HEK293 (cell line): ENCODE measurements at regions not wholly inside any gene's neighbourhood (a gene's known extent, or its start where the extent isn't known, plus 50 kb on each side); places are given as distances from the start of the nearest gene placed in this dataset.

ENCODE experiments used
- CTCF ChIA-PET: fragments of 350-600 bp; formaldehyde crosslinking; extraction: SDS; loops from one replicate; lab custom pipeline; 2021; ENCODE audit warnings: antibody characterized with exemption; lab: Yijun Ruan, JAX
- POLR2A ChIA-PET: fragments of 300-600 bp; formaldehyde crosslinking; extraction: SDS; loops from one replicate; lab custom pipeline; 2020; ENCODE audit warnings: antibody characterized with exemption, inconsistent platforms; lab: Yijun Ruan, JAX
- H3K27ac ChIP-seq: fragments of 200-500 bp; sonication (Bioruptor generic); 2 replicates; pipeline ENCODE4 v1.5.1; 2014; ENCODE audit warnings: low read depth, low read length, control low read depth, inconsistent platforms; ENCODE audit errors: extremely low read depth
- H3K36me3 ChIP-seq, 2 experiments: fragments of 200-500 bp in 1 of 2; sonication (Bioruptor generic) in 1 of 2; 1 replicate in 1 of 2; 2 replicates in 1 of 2; pipeline ENCODE4 v1.5.1; 2014 to 2017; ENCODE audit warnings: inconsistent platforms in 2 of 2, low read length in 2 of 2; ENCODE audit not compliant: control insufficient read depth in 2 of 2, insufficient read depth in 1 of 2
- H3K4me1 ChIP-seq: fragments of 200-500 bp; sonication (Bioruptor generic); 2 replicates; pipeline ENCODE4 v1.5.1; 2014; ENCODE audit warnings: mild to moderate bottlenecking, low read length, inconsistent platforms; ENCODE audit not compliant: control insufficient read depth, insufficient read depth
- H3K4me3 ChIP-seq: 2 replicates; pipeline ENCODE4 v1.5.1; 2011; ENCODE audit warnings: low read depth, mild to moderate bottlenecking, control low read depth, low read length, moderate library complexity
- H3K9me3 ChIP-seq: fragments of 200-500 bp; sonication (Bioruptor generic); 2 replicates; pipeline ENCODE4 v1.5.1; 2014; ENCODE audit warnings: low read depth, low read length, inconsistent platforms; ENCODE audit not compliant: control insufficient read depth, insufficient read depth
- HOXA7 ChIP-seq: sonication (generic); formaldehyde crosslinking; IDR thresholded peaks from 2 replicates; pipeline ENCODE4 v1.8.1; 2022; ENCODE audit warnings: missing genetic modification reagents, borderline replicate concordance
- MYNN ChIP-seq: fragments of 450-650 bp; formaldehyde crosslinking; IDR thresholded peaks from 2 replicates; pipeline ENCODE4 v1.5.1; 2016; ENCODE audit warnings: missing biosample characterization, missing genetic modification characterization, borderline replicate concordance
- SCRT1 ChIP-seq: fragments of 450-650 bp; formaldehyde crosslinking; IDR thresholded peaks from 2 replicates; pipeline ENCODE4 v1.5.1; 2016; ENCODE audit warnings: missing biosample characterization, missing genetic modification characterization, borderline replicate concordance
- ZNF24 ChIP-seq: fragments of 450-650 bp; formaldehyde crosslinking; IDR thresholded peaks from 2 replicates; pipeline ENCODE4 v1.5.1; 2016; ENCODE audit warnings: missing biosample characterization, missing genetic modification characterization
- ZNF266 ChIP-seq: fragments of 450-650 bp; formaldehyde crosslinking; IDR thresholded peaks from 2 replicates; pipeline ENCODE4 v1.5.1; 2016; ENCODE audit warnings: missing biosample characterization, missing genetic modification characterization, low read depth
- ZNF335 ChIP-seq: fragments of 450-650 bp; formaldehyde crosslinking; conservative IDR thresholded peaks from 2 replicates; pipeline ENCODE4 v1.5.1; 2016; ENCODE audit warnings: missing biosample characterization, missing genetic modification characterization
- ZNF366 ChIP-seq: fragments of 450-650 bp; formaldehyde crosslinking; conservative IDR thresholded peaks from 2 replicates; pipeline ENCODE4 v1.5.1; 2016; ENCODE audit warnings: missing biosample characterization, missing genetic modification characterization
- ZNF549 ChIP-seq: fragments of 450-650 bp; IDR thresholded peaks from 2 replicates; pipeline ENCODE4 v1.5.1; 2018; ENCODE audit warnings: missing biosample characterization, missing genetic modification characterization, mild to moderate bottlenecking, inconsistent platforms, moderate library complexity
- ZNF558 ChIP-seq: fragments of 450-650 bp; formaldehyde crosslinking; IDR thresholded peaks from 2 replicates; pipeline ENCODE4 v1.5.1; 2016; ENCODE audit warnings: missing biosample characterization, missing genetic modification characterization
- ZNF600 ChIP-seq: fragments of 450-650 bp; formaldehyde crosslinking; IDR thresholded peaks from 2 replicates; pipeline ENCODE4 v1.5.1; 2016; ENCODE audit warnings: missing biosample characterization, missing genetic modification characterization
- ZNF610 ChIP-seq: fragments of 450-650 bp; formaldehyde crosslinking; IDR thresholded peaks from 2 replicates; pipeline ENCODE4 v1.5.1; 2016; ENCODE audit warnings: missing biosample characterization, missing genetic modification characterization, borderline replicate concordance
- ZNF785 ChIP-seq: fragments of 450-650 bp; formaldehyde crosslinking; IDR thresholded peaks from 2 replicates; pipeline ENCODE4 v1.5.1; 2016; ENCODE audit warnings: missing biosample characterization, missing genetic modification characterization
- ZXDB ChIP-seq: fragments of 450-650 bp; formaldehyde crosslinking; IDR thresholded peaks from 2 replicates; pipeline ENCODE4 v1.5.1; 2016; ENCODE audit warnings: missing biosample characterization, missing genetic modification characterization
- TF ChIP-seq, protein P1 (sequence below): fragments of 450-650 bp; formaldehyde crosslinking; IDR thresholded peaks from 2 replicates; pipeline ENCODE4 v1.5.1; 2016; ENCODE audit warnings: missing biosample characterization, missing genetic modification characterization
- TF ChIP-seq, protein P2 (sequence below): fragments of 450-650 bp; formaldehyde crosslinking; IDR thresholded peaks from 2 replicates; pipeline ENCODE4 v1.5.1; 2017; ENCODE audit warnings: missing biosample characterization, missing genetic modification characterization
- TF ChIP-seq, protein P3 (sequence below): fragments of 450-650 bp; formaldehyde crosslinking; IDR thresholded peaks from 2 replicates; pipeline ENCODE4 v1.5.1; 2016; ENCODE audit warnings: missing biosample characterization, missing genetic modification characterization

DNA sequence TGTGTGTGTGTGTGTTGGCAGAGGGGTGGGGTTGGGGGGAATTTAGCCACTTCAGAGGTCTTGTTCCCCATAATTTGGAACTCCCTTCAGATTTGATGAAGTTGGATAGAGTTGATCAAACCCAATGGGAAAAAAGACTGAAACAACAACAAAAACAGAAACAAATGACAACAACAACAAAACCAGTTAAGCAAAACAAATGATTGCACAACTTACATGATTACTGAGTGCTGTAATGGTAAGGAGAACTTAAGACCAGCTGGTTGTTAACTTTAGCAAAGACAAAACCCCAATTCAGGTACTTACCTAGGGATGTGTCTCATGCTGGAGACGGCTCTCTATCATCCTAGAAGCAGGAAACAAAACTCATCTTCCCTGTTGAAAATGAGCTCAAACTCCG is 107.8 kb upstream of the DDHD1 start:
- POLR2A ChIA-PET = no interaction called here
- TF ChIP-seq ZXDB (tag by site-specific recombination) = no peak
- TF ChIP-seq, protein P1, sequence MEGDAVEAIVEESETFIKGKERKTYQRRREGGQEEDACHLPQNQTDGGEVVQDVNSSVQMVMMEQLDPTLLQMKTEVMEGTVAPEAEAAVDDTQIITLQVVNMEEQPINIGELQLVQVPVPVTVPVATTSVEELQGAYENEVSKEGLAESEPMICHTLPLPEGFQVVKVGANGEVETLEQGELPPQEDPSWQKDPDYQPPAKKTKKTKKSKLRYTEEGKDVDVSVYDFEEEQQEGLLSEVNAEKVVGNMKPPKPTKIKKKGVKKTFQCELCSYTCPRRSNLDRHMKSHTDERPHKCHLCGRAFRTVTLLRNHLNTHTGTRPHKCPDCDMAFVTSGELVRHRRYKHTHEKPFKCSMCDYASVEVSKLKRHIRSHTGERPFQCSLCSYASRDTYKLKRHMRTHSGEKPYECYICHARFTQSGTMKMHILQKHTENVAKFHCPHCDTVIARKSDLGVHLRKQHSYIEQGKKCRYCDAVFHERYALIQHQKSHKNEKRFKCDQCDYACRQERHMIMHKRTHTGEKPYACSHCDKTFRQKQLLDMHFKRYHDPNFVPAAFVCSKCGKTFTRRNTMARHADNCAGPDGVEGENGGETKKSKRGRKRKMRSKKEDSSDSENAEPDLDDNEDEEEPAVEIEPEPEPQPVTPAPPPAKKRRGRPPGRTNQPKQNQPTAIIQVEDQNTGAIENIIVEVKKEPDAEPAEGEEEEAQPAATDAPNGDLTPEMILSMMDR (tag by site-specific recombination) = no peak
- Histone ChIP-seq H3K36me3 (no peaks in the 10 kb centered on the region), H3K4me3 (no peak overlapping the region), H3K9me3 (no peaks in the 10 kb centered on the region), H3K4me1 (no peaks in the 10 kb centered on the region), H3K27ac (no peak overlapping the region)
- CTCF ChIA-PET = no interaction called here

DNA sequence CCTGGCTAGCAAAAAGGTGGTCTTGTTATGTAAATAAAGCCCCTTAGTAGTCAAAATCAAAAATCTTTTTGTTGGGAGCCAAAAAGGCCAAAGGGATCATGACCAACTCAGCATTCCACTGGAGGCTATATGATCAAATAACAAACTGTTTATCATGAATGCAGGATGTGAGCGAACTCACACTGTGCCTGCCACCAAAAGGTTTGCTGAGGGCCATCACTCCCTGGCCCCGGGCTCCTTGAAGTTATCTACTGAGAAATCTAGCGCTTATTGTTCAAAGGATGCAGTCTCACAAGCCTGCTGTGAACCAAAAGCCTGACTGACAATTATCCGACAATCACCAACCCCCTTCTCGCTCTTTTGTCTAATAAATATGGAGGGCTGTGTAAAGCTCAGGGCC is 107.2 kb upstream of the DDHD1 start:
- ChIA-PET CTCF (no interaction called here), POLR2A (no interaction called here)
- TF ChIP-seq MYNN (tag by site-specific recombination) (no peak), ZNF558 (no peak), ZNF24 (no peak), ZNF549 (no peak), HOXA7 (CRISPR knock-in tag) (no peak), ZNF335 (tag by site-specific recombination) (no peak), ZNF266 (tag by site-specific recombination) (no peak), ZNF366 (tag by site-specific recombination) (no peak), ZNF610 (tag by site-specific recombination) (no peak), ZNF785 (tag by site-specific recombination) (no peak)
- TF ChIP-seq, protein P2, sequence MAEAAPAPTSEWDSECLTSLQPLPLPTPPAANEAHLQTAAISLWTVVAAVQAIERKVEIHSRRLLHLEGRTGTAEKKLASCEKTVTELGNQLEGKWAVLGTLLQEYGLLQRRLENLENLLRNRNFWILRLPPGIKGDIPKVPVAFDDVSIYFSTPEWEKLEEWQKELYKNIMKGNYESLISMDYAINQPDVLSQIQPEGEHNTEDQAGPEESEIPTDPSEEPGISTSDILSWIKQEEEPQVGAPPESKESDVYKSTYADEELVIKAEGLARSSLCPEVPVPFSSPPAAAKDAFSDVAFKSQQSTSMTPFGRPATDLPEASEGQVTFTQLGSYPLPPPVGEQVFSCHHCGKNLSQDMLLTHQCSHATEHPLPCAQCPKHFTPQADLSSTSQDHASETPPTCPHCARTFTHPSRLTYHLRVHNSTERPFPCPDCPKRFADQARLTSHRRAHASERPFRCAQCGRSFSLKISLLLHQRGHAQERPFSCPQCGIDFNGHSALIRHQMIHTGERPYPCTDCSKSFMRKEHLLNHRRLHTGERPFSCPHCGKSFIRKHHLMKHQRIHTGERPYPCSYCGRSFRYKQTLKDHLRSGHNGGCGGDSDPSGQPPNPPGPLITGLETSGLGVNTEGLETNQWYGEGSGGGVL (tag by site-specific recombination) = no peak
- no peaks in the 10 kb centered on the region for H3K4me1 ChIP-seq
- no peak overlapping the region for H3K27ac ChIP-seq
- H3K9me3 ChIP-seq = no peaks in the 10 kb centered on the region
- H3K36me3 ChIP-seq = no peaks in the 10 kb centered on the region
- H3K4me3 ChIP-seq = no peak overlapping the region

DNA sequence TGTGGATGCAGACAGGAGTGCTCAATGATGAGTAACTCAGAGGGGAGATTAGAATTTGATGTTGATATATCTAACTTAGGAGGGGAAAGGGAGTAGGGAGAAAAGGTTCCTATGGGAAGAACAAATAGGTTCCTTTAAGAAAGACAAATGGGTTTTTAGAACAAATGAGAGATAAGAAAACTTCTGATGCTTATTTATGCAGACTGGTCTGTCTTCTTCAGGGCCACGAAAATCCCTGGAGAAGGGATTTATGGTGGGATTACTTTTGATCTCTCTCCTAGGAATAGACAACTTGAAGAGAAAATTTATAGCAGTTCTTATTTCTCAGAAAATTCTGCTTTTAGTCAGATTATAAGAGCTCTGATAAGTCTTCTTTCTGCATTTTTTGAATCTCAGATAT is 99.0 kb upstream of the DDHD1 start:
- TF ChIP-seq SCRT1 (tag by site-specific recombination) = no peak
- TF ChIP-seq ZNF600 = no peak
- TF ChIP-seq, protein P3, sequence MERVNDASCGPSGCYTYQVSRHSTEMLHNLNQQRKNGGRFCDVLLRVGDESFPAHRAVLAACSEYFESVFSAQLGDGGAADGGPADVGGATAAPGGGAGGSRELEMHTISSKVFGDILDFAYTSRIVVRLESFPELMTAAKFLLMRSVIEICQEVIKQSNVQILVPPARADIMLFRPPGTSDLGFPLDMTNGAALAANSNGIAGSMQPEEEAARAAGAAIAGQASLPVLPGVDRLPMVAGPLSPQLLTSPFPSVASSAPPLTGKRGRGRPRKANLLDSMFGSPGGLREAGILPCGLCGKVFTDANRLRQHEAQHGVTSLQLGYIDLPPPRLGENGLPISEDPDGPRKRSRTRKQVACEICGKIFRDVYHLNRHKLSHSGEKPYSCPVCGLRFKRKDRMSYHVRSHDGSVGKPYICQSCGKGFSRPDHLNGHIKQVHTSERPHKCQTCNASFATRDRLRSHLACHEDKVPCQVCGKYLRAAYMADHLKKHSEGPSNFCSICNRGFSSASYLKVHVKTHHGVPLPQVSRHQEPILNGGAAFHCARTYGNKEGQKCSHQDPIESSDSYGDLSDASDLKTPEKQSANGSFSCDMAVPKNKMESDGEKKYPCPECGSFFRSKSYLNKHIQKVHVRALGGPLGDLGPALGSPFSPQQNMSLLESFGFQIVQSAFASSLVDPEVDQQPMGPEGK (tag by site-specific recombination) = no peak
- H3K4me1 ChIP-seq = no peaks in the 10 kb centered on the region
- CTCF ChIA-PET = no interaction called here
- H3K4me3 ChIP-seq = no peak overlapping the region
- no peaks in the 10 kb centered on the region for H3K36me3 ChIP-seq
- POLR2A ChIA-PET = no interaction called here
- H3K27ac ChIP-seq = no peak overlapping the region
- H3K9me3 ChIP-seq = no peaks in the 10 kb centered on the region
